Activated T-cell treated with anti-CD3 and anti-CD28 coated beads for 24 hours (primary cell): ENCODE measurements at regions not wholly inside any gene's neighbourhood (a gene's known extent, or its start where the extent isn't known, plus 50 kb on each side); places are given as distances from the start of the nearest gene placed in this dataset.
"Not testable (repeated sequence)": the region's sequence is repeated elsewhere in the genome, so short reads cannot be mapped to it uniquely, and the experiment has no call there.

Source experiments
- DNase-seq: peaks from one replicate; pipeline ENCODE4 v3.0.0-alpha.2; 2020; ENCODE audit warnings: low read depth

DNA sequence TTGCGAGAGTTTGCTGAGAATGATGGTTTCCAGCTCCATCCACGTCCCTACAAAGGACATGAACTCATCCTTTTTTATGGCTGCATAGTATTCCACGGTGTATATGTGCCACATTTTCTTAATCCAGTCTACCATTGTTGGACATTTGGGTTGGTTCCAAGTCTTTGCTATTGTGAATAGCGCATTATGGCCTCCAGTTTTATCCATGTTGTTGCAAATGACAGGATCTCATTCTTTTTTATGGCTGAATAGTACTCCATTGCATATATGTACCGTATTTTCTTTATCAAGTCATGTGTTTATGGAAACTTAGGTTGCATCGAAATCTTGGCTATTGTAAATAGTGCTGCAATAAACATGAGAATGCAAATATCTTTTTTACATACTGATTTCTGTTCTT lies 266.1 kb upstream of the STXBP6 start:
- DNase-seq: not testable (repeated sequence)

DNA sequence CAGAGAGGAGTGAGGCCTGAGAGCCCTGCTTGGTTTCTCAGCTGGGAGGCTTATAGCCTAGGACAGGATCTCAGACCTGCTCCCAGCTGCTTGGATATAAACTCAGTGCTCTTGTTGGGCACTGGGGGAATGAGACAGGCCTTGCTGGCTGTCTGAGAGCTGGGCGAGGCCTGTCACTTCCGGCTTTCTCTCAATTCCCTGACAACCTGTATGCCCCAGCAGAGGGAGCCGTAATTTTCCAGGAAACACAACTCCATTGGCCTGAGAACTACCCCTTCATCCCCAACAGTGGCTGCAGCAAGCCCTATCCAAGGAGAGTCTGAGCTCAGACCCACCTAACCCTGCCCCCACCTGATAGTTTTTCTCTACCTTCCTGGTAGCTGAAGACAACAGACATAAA lies 258.3 kb upstream of the STXBP6 start:
- DNase-seq: no peak

DNA sequence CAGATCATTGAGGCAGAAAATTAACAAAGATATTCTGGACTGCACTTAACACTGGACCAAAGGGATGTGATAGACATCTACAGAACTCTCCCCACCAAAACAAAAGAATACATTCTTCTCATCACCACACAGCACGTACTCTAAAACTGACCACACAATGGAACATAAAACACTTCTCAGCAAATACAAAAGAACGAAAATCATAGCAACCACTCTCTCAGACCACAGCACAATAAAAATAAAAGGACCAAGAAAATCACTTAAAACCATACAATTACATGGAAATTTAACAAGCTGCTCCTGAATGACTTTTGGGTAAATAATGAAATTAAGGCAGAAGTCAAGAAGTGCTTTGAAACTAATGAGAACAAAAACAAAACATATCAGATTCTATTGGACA lies 254.0 kb upstream of the STXBP6 start:
- no peak for DNase-seq

- DNase-seq: no peak
These were observed 248.3 kb upstream of the STXBP6 start for GRCh38 chr14:25298238-25298637.

DNA sequence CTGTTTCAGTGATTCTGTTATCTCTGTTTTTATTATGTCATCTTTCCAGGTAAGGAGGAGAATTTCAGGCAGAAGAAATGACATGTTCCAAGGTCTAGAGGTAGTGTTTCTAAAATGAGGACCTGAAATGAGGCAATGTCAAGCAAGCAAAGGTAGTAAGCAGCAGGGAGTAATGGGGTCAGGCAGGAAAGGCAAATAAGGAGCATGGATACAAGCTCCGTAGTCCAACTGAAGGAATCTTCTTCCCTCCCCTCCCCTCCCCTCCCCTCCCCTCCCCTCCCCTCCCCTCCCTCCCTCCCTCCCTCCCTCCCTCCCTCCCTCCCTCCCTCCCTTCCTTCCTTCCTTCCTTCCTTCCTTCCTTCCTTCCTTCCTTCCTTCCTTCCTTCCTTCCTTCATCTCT lies 240.2 kb upstream of the STXBP6 start:
- DNase-seq: not testable (repeated sequence)

DNA sequence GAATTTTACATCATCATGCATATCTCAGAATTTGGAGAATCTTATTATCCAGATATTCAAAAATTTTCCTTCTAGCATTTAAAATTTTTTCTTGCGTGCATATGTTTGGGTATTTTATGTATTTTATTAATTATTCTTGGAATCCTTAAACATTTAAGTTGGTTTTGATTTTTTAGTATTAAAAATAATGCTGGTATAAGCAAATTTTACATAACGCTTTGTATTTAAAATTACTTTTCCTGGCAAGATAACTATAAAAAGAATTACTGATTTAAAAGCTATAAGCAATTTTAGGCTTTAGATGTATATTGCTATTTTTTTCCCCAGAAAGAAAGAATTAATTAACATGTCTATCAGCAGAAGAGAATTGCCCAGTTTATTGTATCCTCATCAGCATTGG lies 224.6 kb upstream of the STXBP6 start:
- DNase-seq: no peak

DNA sequence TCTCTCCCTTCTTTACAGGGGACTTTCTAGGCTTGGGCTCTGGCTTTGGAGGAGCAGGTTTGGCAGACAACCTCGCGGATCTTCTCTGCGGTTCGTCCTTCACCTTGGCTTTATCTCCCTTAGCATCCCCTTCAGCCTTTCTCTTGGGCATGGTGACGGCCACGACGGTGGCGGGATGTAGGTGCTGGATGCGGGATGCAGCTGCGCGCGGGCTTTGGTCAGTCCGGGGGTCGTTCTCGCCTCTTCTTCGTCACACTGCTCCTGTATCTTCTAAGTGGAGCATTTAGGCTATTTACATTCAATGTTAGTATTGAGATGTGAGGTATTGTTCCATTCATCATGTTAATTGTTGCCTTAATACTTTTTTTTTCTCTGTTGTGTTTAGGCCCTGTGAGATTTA lies 217.2 kb upstream of the STXBP6 start:
- no peak for DNase-seq

GRCh38 chr14:25259470-25259869 lies 209.5 kb upstream of the STXBP6 start:
- no peak for DNase-seq

DNA sequence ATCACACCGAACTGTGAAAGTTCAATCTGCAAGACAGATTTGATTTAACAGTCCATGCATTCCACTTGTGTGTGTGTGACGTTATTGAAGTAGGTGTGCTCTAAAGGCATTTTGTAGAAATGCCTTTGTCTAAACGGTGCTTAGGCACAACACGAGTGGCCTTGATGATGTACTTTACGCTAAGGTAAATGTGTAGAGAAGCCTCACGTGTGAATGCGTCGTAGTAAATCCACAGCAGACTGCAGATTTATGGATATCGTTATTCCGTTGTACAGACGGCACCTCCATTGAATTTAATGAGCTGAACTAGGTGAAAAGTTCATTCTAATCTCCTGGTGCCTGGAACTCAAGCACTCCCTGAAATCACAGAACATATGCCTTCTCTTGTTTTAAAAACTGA lies 202.8 kb upstream of the STXBP6 start:
- DNase-seq: no peak

DNA sequence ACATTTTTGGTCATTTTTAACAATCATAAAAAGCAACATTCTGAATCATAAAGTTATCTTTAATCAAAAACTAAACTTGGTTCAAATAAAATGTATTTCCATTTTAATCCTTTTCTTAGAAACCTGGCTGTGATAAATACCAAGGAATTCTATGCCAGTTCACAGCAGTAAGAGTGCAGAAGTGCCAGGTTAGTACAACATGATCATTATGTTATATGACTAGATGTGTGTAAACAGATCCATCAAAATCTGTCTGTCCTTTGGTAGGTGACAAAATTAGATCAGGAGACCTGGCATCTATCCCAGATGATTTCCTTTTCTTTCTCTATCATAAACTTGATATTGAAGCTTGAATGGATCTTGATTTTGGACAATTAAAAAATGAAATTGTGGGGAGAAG lies 200.6 kb upstream of the STXBP6 start:
- DNase-seq: no peak

DNA sequence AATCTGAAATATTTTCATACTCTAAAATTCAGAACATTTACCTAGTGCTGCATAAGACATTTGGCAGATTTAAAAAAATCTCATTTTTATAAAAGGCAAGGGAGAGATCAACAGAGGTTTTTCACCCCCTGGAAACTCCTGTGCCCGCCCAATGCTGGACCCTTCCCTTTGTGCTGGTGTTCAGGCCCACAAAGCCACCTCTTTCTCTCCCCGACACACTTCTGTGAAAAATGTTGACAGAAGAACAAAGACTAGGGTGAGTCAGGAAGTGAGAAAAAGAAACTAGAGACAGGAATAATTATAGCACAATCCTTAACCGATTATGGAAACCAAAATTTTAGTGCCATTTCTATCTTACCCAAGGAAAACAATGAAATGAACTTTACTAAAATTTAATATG lies 197.7 kb upstream of the STXBP6 start:
- DNase-seq: no peak

- DNase-seq: no peak
These were observed 196.8 kb upstream of the STXBP6 start for GRCh38 chr14:25246751-25247150.

GRCh38 chr14:25239170-25239569 lies 189.2 kb upstream of the STXBP6 start:
- no peak for DNase-seq

DNA sequence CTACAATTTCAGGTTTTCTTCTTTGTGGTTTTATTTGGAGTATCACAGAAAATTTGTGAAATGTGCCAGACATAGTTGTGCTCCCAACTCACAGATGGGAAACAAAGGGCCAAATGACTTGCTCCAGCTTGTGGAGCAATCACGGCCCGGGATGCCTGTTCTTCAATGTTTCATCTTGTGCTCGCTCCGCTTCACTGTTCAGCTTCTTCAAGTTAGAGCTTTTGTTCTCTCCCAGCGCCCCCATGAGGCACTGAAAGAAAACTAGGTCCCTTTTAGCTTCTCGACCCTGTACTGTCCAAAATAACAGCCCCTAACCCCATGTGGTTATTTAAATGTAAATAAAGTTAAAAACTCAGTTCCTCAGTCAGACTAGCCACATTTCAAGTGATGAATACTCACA lies 187.9 kb upstream of the STXBP6 start:
- no peak for DNase-seq

- DNase-seq: no peak
These were observed 183.7 kb upstream of the STXBP6 start for GRCh38 chr14:25233613-25234012.

- DNase-seq: no peak
These were observed 181.1 kb upstream of the STXBP6 start for GRCh38 chr14:25231004-25231403.

- no peak for DNase-seq
These were observed 176.3 kb upstream of the STXBP6 start for GRCh38 chr14:25226214-25226613.

DNA sequence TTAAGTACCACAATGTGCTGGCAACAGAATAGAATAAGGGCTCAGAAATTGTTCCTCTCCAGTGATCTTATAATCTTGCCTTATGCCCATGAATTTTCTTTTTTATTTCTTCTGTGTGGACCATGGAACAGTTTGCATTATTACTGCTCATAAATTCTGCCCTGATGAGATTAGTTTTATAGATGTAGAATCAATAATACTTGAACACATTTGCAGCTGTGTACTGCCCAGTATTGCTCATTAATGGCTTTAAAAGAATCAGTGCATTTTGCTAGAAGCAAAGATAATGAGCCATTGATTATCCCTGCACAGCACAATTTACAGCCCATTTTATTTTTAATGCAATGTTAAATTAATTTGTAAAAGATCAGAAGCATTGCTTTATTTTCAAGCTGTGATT lies 172.3 kb upstream of the STXBP6 start:
- DNase-seq: no peak

GRCh38 chr14:25220514-25220913 lies 170.6 kb upstream of the STXBP6 start:
- DNase-seq: no peak

DNA sequence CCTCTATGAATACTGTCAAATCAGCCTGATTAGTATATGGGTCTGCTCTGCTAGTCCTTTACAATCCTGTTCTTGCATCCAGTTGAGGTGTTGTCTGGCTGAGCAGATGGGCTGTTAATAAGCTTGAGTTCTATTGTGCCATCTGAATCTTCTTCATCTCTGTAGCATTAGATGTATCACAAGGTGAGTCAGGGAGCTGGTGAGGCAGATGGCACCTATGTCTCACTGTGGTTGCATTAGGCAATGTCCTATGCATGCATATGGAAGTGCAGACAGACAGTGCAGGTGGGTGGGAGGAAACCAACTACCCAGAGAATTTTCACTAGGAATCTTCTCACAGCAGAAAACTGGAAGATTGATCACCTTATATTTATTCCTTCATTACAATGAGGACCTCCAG lies 165.7 kb upstream of the STXBP6 start:
- DNase-seq: no peak

DNA sequence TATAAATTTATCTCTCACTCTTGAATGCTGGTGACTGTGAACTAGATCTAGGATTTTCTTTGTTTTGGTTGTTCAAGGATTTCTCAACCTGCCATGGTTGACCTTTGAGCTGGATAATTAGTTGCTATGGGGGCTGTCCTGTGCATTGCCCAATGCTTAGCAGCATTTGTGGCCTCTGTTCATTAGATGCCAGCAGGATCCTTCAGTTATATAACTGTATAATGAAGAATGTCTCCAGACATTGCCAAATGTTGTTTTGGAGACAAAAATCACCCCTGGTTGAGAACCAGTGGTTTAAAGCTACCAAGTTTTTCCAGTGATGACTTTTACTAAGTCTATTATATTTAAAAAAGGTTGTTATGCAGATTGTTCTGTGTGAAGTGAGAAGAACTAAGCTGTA lies 147.9 kb upstream of the STXBP6 start:
- DNase-seq: no peak

GRCh38 chr14:25180221-25180620 lies 130.3 kb upstream of the STXBP6 start:
- no peak for DNase-seq

DNA sequence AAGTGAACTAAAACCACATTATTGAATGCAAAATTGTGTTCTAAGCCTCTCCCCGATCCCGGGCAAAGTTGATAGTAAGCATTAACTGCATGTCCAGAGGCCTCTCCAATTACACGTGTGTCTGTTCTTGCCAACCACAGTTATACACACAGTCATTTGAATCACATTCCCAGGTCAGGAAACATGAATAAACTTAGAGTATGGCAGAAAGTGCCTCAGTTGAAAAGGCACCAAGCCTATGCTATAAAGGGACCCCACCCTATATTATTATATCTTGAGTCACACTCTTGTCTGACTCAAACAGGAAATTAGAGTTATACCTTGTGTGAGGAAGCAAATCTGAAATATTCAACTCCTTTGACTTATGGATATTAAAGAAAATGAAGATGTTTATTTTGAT lies 128.3 kb upstream of the STXBP6 start:
- no peak for DNase-seq

DNA sequence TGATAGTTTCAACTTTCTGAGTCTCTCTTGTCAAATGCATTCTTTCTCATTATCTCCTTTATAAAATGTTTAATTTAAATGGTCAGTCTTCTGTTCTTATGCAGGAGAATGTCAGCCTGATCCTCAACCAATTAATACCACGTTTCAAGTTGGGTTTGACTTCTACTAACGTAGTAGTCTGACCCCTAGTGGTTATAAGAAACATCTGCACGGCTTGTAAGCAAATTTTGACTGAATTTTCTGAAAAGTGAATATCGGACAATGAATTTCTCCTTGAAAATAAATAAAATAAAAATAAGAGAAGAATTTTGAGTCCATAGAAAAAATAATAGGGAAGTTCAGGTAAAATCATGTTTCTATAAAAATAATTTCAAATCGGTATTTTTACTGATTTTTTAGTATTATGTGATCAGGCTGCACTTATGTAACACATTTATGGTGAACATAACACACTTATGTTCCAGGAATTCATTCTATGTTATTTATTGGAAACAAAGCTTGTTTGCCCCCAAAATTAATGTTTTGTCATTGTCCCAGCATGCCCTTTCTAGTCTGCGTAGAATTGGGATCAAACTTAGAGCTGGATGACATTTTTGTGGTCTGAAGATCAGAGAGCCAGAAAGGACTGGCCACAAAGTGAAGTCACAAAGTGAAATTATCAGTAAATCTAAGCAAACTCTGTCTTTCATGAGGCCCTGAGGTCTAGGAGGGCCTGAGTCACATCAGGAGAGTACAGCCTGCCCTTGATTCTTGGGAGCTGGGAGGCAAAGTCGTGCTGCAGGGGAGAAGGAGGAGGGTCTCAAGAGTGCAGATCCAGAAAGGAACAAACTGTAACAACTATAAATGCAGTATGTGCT lies 101.2 kb upstream of the STXBP6 start:
- no peak for DNase-seq
